ENCODE measurements at regions not wholly inside any gene's neighbourhood (a gene's known extent, or its start where the extent isn't known, plus 50 kb on each side); places are given as distances from the start of the nearest gene placed in this dataset.
"Not testable (repeated sequence)": the region's sequence is repeated elsewhere in the genome, so short reads cannot be mapped to it uniquely, and the experiment has no call there.

DNA sequence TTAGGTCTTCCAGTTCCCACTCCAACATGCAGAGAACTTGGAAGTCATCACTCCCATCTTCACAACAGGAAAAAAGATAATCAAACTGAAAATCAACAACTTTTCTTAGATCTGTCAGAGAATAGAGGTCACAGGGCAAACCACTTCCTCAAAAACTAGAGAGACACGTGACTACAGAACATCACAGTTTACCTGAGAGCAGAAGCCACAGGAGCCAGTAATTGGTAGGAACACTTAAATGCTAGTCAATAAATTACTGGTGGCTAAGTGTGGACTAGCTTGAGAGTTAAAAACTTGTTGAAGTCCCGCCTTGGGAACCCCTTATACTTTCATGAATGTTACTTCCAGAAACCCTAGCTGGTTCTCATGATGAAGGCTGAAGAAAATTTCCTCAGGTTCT, 81.1 kb downstream of the THSD1 start:
- not testable (repeated sequence) for DNase-seq

DNA sequence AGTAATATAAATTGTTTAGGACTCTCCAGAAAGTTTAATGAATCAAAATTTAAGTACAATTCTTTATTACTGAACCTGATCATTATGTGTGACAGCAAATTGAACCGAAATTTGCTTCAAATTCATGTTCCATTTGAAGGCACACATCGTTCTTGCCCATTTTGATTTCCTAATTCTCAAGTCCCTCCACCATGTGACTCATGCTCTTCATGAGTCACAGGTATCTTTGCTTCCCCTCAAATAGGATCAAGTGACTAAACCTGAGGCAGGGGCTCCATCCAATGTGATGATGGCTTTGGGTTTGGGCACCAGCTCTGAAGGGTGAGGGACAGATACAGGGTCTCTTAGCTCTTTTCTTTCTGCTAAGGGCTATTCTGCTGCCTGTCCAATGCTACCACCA, 86.1 kb downstream of the THSD1 start:
- DNase-seq, result no peak

DNA sequence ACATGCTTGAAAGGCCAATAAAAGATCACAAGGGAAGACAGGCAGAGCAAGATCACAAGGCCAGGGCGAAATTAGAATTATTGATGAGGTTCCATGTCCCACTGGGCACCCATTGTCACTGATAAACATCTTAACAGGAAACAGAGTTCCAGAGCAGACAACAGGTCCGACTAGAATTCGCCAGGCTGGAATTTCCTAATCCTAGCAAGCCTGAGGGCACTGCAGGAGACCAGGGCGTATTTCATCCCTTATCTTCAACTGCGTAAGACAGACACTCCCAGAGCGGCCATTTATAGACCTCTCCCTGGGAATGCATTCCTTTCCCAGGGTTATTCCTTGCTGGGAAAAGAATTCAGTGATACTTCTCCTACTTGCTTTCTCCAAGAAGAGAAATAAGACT, 96.1 kb downstream of the THSD1 start:
- DNase-seq, result not testable (repeated sequence)

DNA sequence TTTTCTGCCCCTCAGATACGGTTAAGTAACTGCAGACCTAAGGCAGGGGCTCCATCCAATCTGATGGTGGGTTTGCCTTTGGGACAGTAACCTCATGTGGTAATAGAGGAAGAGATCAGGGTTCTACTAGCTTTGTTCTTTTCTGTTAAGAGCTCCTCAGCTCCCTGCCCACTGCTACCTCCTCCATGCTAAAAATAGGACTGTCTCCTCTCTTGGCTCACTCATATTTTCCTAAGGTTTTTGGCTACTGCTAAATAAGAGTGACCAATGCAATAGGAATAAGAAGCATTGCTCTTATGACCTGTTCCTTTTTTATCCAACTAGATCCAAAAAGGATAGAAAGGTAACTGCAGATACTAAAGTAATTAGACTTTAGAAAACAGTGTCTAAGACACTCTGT, 99.6 kb downstream of the THSD1 start:
- DNase-seq, result not testable (repeated sequence)

DNA sequence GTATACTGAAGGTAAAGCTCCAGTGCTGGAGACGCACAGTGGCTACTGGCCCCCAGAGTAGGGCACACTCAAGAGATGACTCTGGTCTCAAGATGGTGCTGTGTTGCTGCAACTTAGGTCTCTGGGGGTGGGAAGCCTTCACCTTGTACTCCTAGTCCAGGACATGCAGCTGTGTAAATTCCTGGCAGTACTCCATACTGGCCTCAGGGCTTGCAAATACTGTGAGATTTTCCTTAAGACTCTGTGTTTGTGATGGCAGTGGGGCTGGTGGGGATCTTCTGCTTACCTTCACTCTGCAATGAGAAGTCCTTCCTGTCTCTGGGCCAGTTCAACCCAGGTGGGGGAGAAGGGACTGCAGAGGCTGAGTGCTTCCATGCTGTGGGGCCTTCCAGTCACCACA, 102.9 kb downstream of the THSD1 start:
- not testable (repeated sequence) for DNase-seq

DNA sequence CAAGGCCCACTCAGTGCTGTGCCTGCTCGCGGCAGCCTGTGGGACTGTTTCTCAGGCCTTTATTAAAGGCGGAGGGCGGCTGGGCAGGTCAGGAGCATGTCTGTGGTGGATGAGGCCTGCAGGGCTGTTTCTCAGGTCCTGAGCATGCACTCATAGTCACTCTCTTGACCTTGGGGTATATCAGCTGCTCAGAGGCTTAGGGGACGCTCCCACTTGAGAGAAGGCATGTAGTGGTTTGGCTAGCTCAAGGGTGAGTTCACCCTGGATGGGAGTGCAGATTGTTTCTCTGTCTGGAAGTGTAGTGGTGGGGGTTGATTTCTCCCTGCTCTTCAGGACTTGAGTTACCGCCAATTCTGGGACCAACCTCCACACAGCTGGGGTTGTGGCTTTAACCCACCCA, 103.3 kb downstream of the THSD1 start:
- not testable (repeated sequence) for DNase-seq

DNA sequence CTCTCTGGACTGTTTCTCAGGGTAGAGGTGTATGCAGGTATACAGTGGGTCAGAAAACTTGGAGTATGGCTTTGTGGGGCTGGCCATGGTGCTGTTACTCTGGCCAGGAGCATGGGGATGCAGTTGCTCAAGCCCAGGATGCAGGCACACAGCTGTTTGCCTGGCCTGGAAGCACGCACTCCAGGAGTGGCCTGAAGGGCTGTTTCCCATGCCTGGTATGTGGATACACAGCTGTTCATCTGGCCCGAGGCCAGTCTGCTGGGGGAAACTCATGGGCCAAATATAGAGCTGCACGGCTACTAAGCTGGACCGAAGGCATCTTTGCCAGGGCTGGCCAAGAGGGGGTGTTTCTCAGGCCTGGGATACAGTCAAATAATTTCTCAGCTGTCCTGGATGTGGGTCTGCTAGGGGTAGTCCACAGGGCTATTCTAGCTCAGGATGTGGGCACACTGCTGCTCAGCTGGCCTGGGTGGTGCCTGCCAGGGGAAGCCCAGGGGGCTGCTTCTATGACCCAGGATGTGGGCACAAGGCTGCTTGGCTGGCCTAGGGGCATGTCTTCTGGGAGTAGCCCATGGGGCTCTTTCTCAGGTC, 104.1 kb downstream of the THSD1 start:
- DNase-seq, result not testable (repeated sequence)

DNA sequence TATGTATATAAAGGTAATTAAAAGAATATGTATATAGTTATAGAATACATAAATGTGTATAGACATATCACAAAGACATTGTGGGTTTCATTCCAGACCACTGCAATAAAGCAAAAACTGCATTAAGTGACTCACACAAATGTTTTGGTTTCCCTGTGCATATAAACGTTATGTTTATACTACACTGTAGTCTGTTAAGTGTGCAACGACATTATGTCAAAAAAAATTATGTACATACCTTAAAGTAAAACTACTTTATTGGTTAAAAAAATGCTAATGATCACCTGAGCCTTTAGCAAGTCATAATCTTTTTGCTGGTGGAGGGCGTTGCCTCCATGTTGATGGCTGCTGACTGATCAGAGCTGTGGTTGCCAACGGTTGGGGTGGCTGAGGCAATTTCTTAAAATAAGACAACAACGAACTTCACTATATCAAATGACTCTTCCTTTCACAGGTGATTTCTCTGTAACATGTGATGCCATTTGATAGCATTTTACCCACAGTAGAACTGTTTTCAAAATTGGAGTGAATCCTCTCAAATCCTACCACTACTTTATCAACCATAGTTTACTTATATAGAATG, 107.8 kb downstream of the THSD1 start:
- DNase-seq, result not testable (repeated sequence)

DNA sequence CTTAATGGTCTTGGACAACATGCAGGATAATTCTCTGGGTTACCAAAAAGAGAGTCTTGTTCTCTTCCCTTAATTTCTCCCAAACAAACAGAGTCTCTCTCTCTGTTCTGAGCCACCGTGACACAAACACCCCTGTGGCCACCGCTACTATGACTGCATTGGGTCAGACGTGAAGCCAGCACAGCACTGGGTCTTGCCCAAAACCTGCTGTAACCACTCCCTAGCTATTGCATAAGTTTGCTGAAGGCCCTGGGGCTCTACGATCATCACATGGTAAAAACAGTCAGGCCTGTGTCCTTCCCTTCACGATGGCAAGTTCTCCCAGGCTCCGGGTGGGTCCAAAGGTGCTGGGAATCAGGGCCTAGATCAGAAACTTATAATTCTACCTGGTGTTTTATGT, 117.1 kb downstream of the THSD1 start:
- DNase-seq, result not testable (repeated sequence)

DNA sequence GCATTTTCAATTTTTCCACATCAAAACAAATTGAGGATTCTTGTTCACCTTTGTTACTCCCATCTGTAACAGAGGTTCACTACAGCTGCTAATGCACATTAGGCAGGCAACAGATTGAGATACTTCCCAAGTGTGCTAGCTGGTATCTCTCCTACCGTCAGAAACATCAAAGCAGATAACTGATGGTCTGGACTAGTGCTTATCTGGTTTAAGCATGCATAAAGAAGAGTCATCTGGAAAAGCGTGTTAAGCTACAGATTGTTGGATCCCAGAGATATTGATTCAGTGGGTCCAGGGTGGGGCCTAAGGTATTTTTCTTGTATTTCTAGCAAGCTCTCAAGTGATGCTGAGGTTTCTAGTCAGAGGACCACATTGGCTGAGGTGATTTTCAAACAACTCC, 122.0 kb upstream of the NEK3 start:
- DNase-seq, result not testable (repeated sequence)

DNA sequence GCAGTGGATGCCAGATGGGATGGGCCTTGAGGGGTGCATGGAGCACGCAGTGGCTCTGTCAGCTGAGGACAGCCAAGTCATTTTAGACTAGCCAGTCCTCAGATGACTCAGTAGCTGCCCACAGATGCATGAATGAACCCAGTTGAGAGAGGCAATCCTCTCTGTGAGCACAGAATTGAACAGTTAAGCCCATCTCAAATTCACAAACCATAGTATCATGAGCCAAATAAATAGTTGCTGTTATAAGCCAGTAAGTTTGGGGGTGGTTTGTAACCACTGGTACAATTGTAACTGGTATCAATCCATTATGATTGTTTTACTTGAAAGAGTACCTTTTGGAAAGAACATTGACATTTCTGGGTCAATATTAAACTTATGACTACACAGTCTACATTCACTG, 120.0 kb upstream of the NEK3 start:
- not testable (repeated sequence) for DNase-seq

DNA sequence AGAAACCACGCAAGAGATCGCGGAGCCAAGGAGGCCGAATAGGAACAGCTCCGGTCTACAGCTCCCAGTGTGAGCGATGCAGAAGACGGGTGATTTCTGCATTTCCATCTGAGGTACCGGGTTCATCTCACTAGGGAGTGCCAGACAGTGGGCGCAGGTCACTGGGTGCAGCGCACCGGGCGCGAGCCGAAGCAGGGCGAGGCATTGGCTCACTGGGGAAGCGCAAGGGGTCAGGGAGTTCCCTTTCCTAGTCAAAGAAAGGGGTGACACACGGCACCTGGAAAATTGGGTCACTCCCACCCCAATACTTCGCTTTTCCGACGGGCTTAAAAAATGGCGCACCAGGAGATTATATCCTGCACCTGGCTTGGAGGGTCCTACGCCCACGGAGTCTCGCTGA, 94.9 kb upstream of the NEK3 start:
- DNase-seq, result not testable (repeated sequence)

DNA sequence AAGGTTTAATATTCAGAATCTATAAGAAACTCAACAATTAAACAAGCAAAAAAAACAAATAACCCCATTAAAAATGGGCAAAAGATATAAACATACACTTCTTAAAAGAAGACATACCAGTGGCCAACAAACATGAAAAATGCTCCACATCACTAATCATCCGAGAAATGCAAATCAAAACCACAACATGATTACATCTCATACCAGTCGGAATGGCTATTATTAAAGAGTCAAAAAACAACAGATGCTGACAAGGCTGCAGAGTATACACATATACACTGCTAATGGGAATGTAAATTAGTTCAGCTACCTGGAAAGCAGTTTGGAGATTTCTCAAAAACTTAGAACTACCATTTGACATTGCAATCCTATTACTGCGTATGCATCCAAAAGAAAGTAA, 81.4 kb upstream of the NEK3 start:
- peak; percentile 0 for DNase-seq

DNA sequence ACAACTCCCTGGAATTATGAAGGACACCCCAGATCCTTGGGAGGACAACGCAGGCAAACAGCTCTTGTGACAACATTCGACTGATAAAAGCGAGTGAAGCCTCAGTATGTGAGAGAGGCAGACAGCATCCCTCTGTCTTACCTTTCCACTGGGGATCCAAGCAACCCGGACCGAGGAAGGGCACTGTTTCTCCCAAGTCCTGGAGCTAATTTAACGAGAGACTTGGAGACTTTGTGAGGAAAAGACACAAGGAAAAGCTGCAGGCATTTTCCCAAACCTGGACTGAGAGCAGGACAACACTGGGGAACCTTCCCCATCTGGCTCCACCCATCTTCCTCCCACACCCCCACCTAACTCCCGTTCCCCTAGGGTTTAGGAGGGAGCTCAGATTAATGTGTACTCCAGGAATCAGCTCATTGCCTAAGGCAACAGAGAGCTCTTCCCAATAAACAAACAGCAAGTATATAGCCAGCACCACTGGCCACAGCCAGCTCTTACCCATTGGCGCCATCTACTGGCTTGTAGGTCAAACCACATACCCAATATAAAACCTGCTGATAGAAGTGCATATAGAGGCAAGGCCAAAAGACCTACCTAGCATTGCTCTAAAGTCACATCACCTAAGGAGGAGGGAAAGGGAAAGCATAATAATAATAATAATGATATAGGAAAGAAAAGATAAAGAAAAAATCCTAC, 76.7 kb upstream of the NEK3 start:
- DNase-seq, result peak; percentile 35

DNA sequence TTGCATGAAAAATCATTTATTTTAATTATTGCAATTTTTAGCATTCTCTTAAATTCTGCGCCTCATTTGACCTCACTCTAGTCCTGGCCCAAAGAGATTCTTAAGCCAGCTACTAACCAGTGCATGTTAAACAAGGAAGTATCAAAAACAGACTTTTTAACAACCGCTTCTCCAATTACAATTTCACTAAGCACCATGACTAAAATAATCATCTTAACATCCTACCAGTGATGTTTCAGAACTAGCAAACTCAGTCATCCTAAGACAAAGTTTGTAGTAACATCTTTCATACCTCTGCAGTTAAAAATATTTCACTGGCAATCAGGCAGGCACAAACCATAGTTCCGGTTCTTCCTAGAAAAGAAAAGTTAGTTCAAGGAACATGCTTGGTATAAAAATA, 75.5 kb upstream of the NEK3 start:
- DNase-seq, result not testable (repeated sequence)

DNA sequence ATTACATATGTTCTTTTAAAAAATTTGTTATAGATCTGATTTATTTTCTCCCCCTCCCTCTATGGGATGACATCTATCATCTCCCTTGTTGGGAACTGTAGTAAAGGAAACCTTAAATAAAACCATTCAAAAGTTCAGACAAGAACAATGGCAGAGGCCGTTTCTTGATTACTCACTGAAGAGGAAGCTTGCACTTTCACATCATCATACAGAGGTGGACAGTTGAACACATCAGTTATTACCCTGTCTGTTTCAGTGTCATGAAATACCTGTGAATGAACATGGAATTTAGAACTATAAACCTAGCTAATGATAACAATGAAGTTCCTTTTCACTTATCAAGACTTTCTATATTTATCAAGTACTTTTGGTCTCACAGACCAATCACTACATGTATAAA, 63.7 kb upstream of the NEK3 start:
- not testable (repeated sequence) for DNase-seq

DNA sequence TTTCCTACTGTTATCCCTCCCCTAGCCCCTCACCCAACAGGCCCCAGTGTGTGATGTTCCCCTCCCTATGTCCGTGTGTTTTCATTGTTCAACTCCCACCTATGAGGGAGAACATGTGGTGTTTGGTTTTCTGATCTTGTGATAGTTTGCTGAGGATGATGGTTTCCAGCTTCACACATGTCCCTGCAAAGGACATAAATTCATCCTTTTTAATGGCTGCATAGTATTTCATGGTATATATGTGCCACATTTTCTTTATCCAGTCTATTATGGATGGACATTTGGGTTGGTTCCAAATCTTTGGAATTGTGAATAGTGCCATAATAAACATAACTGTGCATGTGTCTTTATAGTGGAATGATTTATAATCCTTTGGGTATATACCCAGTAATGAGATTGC, 54.5 kb upstream of the NEK3 start:
- DNase-seq, result not testable (repeated sequence)

DNA sequence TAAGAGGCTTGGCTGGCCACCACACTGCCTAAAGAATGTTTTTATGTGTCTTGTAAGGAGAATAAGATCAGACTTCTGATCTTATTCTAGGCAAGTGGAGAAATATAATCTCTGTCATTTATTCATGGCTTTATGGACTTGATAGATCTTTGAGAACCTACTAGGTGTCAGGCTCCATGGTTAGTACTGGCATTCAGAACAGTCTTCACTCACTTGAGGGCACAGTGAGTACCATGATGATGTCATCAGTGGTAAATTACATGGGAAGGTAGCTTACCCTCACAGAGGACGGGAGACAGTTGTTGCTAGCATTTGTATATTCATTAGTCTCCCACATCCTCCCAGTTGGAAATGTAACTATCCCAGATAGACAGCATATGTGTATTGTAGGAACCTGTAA, 53.5 kb upstream of the NEK3 start:
- not testable (repeated sequence) for DNase-seq

DNA sequence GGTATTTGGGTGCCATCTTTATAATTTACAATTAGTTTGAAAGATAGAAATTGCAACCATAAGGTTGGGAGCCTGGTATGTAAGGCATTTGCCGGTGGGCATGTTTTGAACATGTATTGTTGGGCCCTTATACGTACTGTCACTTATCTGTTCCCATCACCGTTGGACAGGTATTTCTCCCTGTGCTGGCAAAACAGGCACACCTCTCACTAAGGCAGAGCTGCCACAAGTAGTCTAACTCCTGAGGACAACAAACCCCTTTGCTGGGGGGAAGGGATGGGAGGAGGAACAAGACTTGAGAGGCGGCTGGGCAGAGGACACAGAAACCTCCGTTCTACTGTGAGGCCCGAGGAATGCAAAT, 52.0 kb upstream of the NEK3 start:
- DNase-seq, result not testable (repeated sequence)

DNA sequence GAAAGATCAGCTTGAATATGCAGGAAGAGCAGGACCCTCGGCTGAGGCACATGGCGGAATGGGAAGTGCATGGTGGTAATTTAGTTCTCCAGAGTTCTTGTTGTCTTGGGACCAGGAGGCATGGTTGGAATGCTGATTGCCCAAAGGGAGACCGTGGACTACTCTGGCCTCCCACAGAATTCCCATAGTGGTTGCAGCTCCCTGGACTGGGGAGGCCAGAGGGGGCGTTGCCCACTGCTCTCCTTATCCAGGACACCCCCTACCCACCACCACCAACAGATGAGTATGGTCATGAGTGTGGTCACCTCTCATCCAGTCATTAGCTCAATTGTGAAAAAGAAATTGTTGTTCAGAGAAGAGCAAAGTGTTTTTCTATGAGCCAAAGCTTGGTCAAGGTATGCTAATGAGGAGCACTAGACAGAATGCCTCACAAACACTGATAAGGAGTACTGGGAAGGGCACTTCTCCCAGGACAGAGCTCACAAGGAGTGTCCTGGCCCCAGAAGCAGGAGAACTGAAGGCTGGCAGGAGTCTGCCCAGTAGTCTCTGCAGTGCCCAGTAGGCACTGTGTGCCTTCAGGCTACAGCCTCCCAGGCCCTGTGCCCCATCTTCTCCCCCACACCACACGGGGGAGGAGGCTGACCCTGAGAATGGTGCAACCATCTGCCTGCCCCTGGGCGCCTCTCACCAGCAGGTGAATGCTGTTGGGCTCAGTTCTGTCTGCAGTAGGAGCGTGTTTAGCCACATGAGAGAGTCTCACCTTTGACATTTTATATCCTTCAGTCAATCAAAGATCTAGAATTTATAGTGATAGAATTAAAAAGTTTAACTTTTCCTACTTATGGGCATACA, 51.4 kb upstream of the NEK3 start:
- not testable (repeated sequence) for DNase-seq

Measured in NCI-H1694 (cell line).